ENCODE measurements at regions not wholly inside any gene's neighbourhood (a gene's known extent, or its start where the extent isn't known, plus 50 kb on each side); places are given as distances from the start of the nearest gene placed in this dataset.
A peak's percentile ranks its signal among the peaks of the same experiment; 100 is the strongest.

GRCh38 chr3:177290633-177291032 is 93.4 kb upstream of the TBL1XR1 start:
- no peak overlapping the region for H3K4me3 ChIP-seq (ENCODE audit: low read depth, low read length)
- no peak overlapping the region for H3K23ac ChIP-seq (ENCODE audit: low read length)
- no peaks in the 10 kb centered on the region for H3K36me3 ChIP-seq (ENCODE audit: control insufficient read depth in 1 of 2, insufficient read depth in 2 of 2, low read length in 2 of 2)
- no peak overlapping the region for H2BK5ac ChIP-seq (ENCODE audit: low read depth, low read length, poor library complexity)
- no peak overlapping the region for H4K91ac ChIP-seq (ENCODE audit: low read depth, low read length)
- no peak overlapping the region for H4K8ac ChIP-seq (ENCODE audit: low read depth, low read length)
- no peak overlapping the region for H2BK12ac ChIP-seq (ENCODE audit: low read length)
- H3K4me1 ChIP-seq (ENCODE audit: control insufficient read depth in 1 of 2, insufficient read depth in 2 of 2, low read length in 2 of 2), result peaks cover 11% of the 10 kb centered on the region in 2 experiments
- WGBS (ENCODE audit: extremely low coverage, insufficient coverage, insufficient read length), result no CpG with 5 or more reads among the region's 8 CpGs
- no peak overlapping the region for H2AFZ ChIP-seq (ENCODE audit: insufficient read depth, low read length, poor library complexity)
- no peak overlapping the region for H2BK120ac ChIP-seq (ENCODE audit: insufficient read depth, low read length, poor library complexity)
- H3K27me3 ChIP-seq (ENCODE audit: insufficient read depth, low read length), result no peaks in the 10 kb centered on the region
- H3K4me2 ChIP-seq (ENCODE audit: low read length), result no peak overlapping the region
- H3K14ac ChIP-seq (ENCODE audit: low read length), result no peak overlapping the region
- H3K9ac ChIP-seq (ENCODE audit: low read length), result no peak overlapping the region
- H3K9me3 ChIP-seq (ENCODE audit: insufficient read depth, low read depth, low read length), result no peaks in the 10 kb centered on the region
- H3K18ac ChIP-seq (ENCODE audit: low read length), result no peak overlapping the region
- no peak for DNase-seq
- H4K12ac ChIP-seq (ENCODE audit: low read depth, low read length), result no peak overlapping the region
- no peak overlapping the region for H3K27ac ChIP-seq (ENCODE audit: low read depth, low read length)
- H2AK5ac ChIP-seq (ENCODE audit: low read length), result no peak overlapping the region
- peaks cover 7% of the 10 kb centered on the region for H3K79me1 ChIP-seq (ENCODE audit: low read length)
- H3K4ac ChIP-seq (ENCODE audit: low read depth, low read length), result no peak overlapping the region
- no peaks in the 10 kb centered on the region for H3K79me2 ChIP-seq (ENCODE audit: control insufficient read depth, insufficient read depth, low read length, poor library complexity)

GRCh38 chr3:177294221-177294620 is 96.9 kb upstream of the TBL1XR1 start:
- peaks cover 2% of the 10 kb centered on the region for H3K9me3 ChIP-seq (ENCODE audit: insufficient read depth, low read depth, low read length)
- peak; percentile 77 to 88 for DNase-seq
- H2BK12ac ChIP-seq (ENCODE audit: low read length), result no peak overlapping the region
- no peak overlapping the region for H4K8ac ChIP-seq (ENCODE audit: low read depth, low read length)
- no peak overlapping the region for H3K27ac ChIP-seq (ENCODE audit: low read depth, low read length)
- no peak overlapping the region for H3K4me3 ChIP-seq (ENCODE audit: low read depth, low read length)
- peaks cover 0 to 2% of the 10 kb centered on the region in 2 experiments for H3K4me1 ChIP-seq (ENCODE audit: control insufficient read depth in 1 of 2, insufficient read depth in 2 of 2, low read length in 2 of 2)
- no peak overlapping the region for H3K4me2 ChIP-seq (ENCODE audit: low read length)
- no peaks in the 10 kb centered on the region for H3K36me3 ChIP-seq (ENCODE audit: control insufficient read depth in 1 of 2, insufficient read depth in 2 of 2, low read length in 2 of 2)
- no peak overlapping the region for H3K14ac ChIP-seq (ENCODE audit: low read length)
- no peak overlapping the region for H3K9ac ChIP-seq (ENCODE audit: low read length)
- H3K18ac ChIP-seq (ENCODE audit: low read length), result no peak overlapping the region
- WGBS (ENCODE audit: extremely low coverage, insufficient coverage, insufficient read length), result no CpG with 5 or more reads among the region's 4 CpGs
- no peak overlapping the region for H2AFZ ChIP-seq (ENCODE audit: insufficient read depth, low read length, poor library complexity)
- H2BK120ac ChIP-seq (ENCODE audit: insufficient read depth, low read length, poor library complexity), result no peak overlapping the region
- no peak overlapping the region for H3K23ac ChIP-seq (ENCODE audit: low read length)
- no peak overlapping the region for H2AK5ac ChIP-seq (ENCODE audit: low read length)
- no peaks in the 10 kb centered on the region for H3K79me2 ChIP-seq (ENCODE audit: control insufficient read depth, insufficient read depth, low read length, poor library complexity)
- H4K12ac ChIP-seq (ENCODE audit: low read depth, low read length), result no peak overlapping the region
- H3K27me3 ChIP-seq (ENCODE audit: insufficient read depth, low read length), result no peaks in the 10 kb centered on the region
- no peak overlapping the region for H4K91ac ChIP-seq (ENCODE audit: low read depth, low read length)
- H2BK5ac ChIP-seq (ENCODE audit: low read depth, low read length, poor library complexity), result no peak overlapping the region
- H3K79me1 ChIP-seq (ENCODE audit: low read length), result no peaks in the 10 kb centered on the region
- H3K4ac ChIP-seq (ENCODE audit: low read depth, low read length), result no peak overlapping the region

- H3K27ac ChIP-seq (ENCODE audit: low read depth, low read length), result no peak overlapping the region
- no peak overlapping the region for H3K18ac ChIP-seq (ENCODE audit: low read length)
- no peak overlapping the region for H2BK12ac ChIP-seq (ENCODE audit: low read length)
- no peak overlapping the region for H3K9ac ChIP-seq (ENCODE audit: low read length)
- WGBS (ENCODE audit: extremely low coverage, insufficient coverage, insufficient read length), result no CpG with 5 or more reads among the region's 2 CpGs
- H3K23ac ChIP-seq (ENCODE audit: low read length), result no peak overlapping the region
- DNase-seq, result peak in 1 of 2 donors; percentile 36
- no peak overlapping the region for H3K4me3 ChIP-seq (ENCODE audit: low read depth, low read length)
- no peaks in the 10 kb centered on the region for H3K27me3 ChIP-seq (ENCODE audit: insufficient read depth, low read length)
- no peak overlapping the region for H3K4me2 ChIP-seq (ENCODE audit: low read length)
- H4K91ac ChIP-seq (ENCODE audit: low read depth, low read length), result no peak overlapping the region
- H4K8ac ChIP-seq (ENCODE audit: low read depth, low read length), result no peak overlapping the region
- no peaks in the 10 kb centered on the region for H3K79me2 ChIP-seq (ENCODE audit: control insufficient read depth, insufficient read depth, low read length, poor library complexity)
- peaks cover 2% of the 10 kb centered on the region for H3K9me3 ChIP-seq (ENCODE audit: insufficient read depth, low read depth, low read length)
- H3K14ac ChIP-seq (ENCODE audit: low read length), result no peak overlapping the region
- H2BK5ac ChIP-seq (ENCODE audit: low read depth, low read length, poor library complexity), result no peak overlapping the region
- peaks cover 0 to 2% of the 10 kb centered on the region in 2 experiments for H3K4me1 ChIP-seq (ENCODE audit: control insufficient read depth in 1 of 2, insufficient read depth in 2 of 2, low read length in 2 of 2)
- no peaks in the 10 kb centered on the region for H3K36me3 ChIP-seq (ENCODE audit: control insufficient read depth in 1 of 2, insufficient read depth in 2 of 2, low read length in 2 of 2)
- no peak overlapping the region for H2AFZ ChIP-seq (ENCODE audit: insufficient read depth, low read length, poor library complexity)
- no peak overlapping the region for H3K4ac ChIP-seq (ENCODE audit: low read depth, low read length)
- no peak overlapping the region for H2AK5ac ChIP-seq (ENCODE audit: low read length)
- H4K12ac ChIP-seq (ENCODE audit: low read depth, low read length), result no peak overlapping the region
- H3K79me1 ChIP-seq (ENCODE audit: low read length), result no peaks in the 10 kb centered on the region
- no peak overlapping the region for H2BK120ac ChIP-seq (ENCODE audit: insufficient read depth, low read length, poor library complexity)
Observed at GRCh38 chr3:177295116-177295515, 97.8 kb upstream of the TBL1XR1 start.

GRCh38 chr3:177299250-177299649 is 102.0 kb upstream of the TBL1XR1 start:
- Histone ChIP-seq H3K23ac (ENCODE audit: low read length) (no peak overlapping the region), H3K4me3 (ENCODE audit: low read depth, low read length) (no peak overlapping the region), H4K8ac (ENCODE audit: low read depth, low read length) (no peak overlapping the region), H2BK12ac (ENCODE audit: low read length) (no peak overlapping the region), H3K27ac (ENCODE audit: low read depth, low read length) (no peak overlapping the region), H2AFZ (ENCODE audit: insufficient read depth, low read length, poor library complexity) (no peak overlapping the region), H3K79me2 (ENCODE audit: control insufficient read depth, insufficient read depth, low read length, poor library complexity) (no peaks in the 10 kb centered on the region), H4K91ac (ENCODE audit: low read depth, low read length) (no peak overlapping the region), H3K27me3 (ENCODE audit: insufficient read depth, low read length) (no peaks in the 10 kb centered on the region), H3K18ac (ENCODE audit: low read length) (no peak overlapping the region), H2AK5ac (ENCODE audit: low read length) (no peak overlapping the region), H2BK120ac (ENCODE audit: insufficient read depth, low read length, poor library complexity) (no peak overlapping the region), H3K14ac (ENCODE audit: low read length) (no peak overlapping the region), H3K4ac (ENCODE audit: low read depth, low read length) (no peak overlapping the region), H2BK5ac (ENCODE audit: low read depth, low read length, poor library complexity) (no peak overlapping the region), H3K79me1 (ENCODE audit: low read length) (no peaks in the 10 kb centered on the region), H4K12ac (ENCODE audit: low read depth, low read length) (no peak overlapping the region), H3K9ac (ENCODE audit: low read length) (no peak overlapping the region), H3K4me2 (ENCODE audit: low read length) (no peak overlapping the region), H3K36me3 (ENCODE audit: control insufficient read depth in 1 of 2, insufficient read depth in 2 of 2, low read length in 2 of 2) (no peaks in the 10 kb centered on the region), H3K4me1 (ENCODE audit: control insufficient read depth in 1 of 2, insufficient read depth in 2 of 2, low read length in 2 of 2) (peaks cover 0 to 2% of the 10 kb centered on the region in 2 experiments), H3K9me3 (ENCODE audit: insufficient read depth, low read depth, low read length) (peaks cover 2% of the 10 kb centered on the region)
- DNase-seq, result no peak
- WGBS (ENCODE audit: extremely low coverage, insufficient coverage, insufficient read length), result no CpG with 5 or more reads among the region's 6 CpGs

Measured in trophoblast cell (in vitro differentiated cells and primary cell).